Thyroid gland (tissue), 4 donors: ENCODE measurements at regions not wholly inside any gene's neighbourhood (a gene's known extent, or its start where the extent isn't known, plus 50 kb on each side); places are given as distances from the start of the nearest gene placed in this dataset.

Experiments
- DNase-seq, 2 donors: peaks; one replicate each; pipeline ENCODE4 v3.0.0-alpha.2; 2019
- H3K27ac ChIP-seq, 3 donors: fragments of 200-600 bp; sonication (generic); 1 replicate in 2 of 3; 2 replicates in 1 of 3; pipeline ENCODE4 v1.5.1; 2016 to 2019; ENCODE audit warnings: mild to moderate bottlenecking in 1 of 3, moderate library complexity in 1 of 3
- H3K27me3 ChIP-seq: fragments of 200-600 bp; sonication (generic); one replicate; pipeline ENCODE4 v1.5.1; 2019
- H3K36me3 ChIP-seq, 2 donors: fragments of 200-600 bp; sonication (generic); one replicate each; pipeline ENCODE4 v1.5.1; 2016 to 2019
- H3K4me1 ChIP-seq, 2 donors: fragments of 200-600 bp; sonication (generic); one replicate each; pipeline ENCODE4 v1.5.1; 2017 to 2019
- H3K4me3 ChIP-seq, 3 donors: fragments of 200-600 bp; sonication (generic); replicated peaks in 1 of 3; 1 replicate in 2 of 3; 2 replicates in 1 of 3; pipeline ENCODE4 v1.5.1; 2016; ENCODE audit warnings: mild to moderate bottlenecking in 1 of 3
- H3K9me3 ChIP-seq: fragments of 200-600 bp; sonication (generic); one replicate; pipeline ENCODE4 v1.5.1; 2017
- CTCF ChIP-seq, 6 experiments: fragments of 200-600 bp in 3 of 6; fragments of 450-650 bp in 3 of 6; sonication (generic) in 3 of 6; IDR thresholded peaks; one replicate each; pipeline ENCODE4 v1.5.1; 2016 to 2019; ENCODE audit warnings: antibody characterized with exemption in 6 of 6, mild to moderate bottlenecking in 2 of 6, inconsistent platforms in 1 of 6, moderate library complexity in 1 of 6
- POLR2A ChIP-seq, 2 donors: fragments of 450-650 bp; IDR thresholded peaks; one replicate each; pipeline ENCODE4 v1.6.1; 2017; ENCODE audit warnings: antibody characterized with exemption in 2 of 2, mild to moderate bottlenecking in 2 of 2, moderate library complexity in 1 of 2
- WGBS, 2 donors: methylation state at CpG; one replicate each; pipeline ENCODE4 v1.1.5; 2017; 5-methylcytosine and 5-hydroxymethylcytosine counted together
- intact Hi-C: fragments of 100-400 bp; cut with DNase I; formaldehyde crosslinking; loops from one replicate; pipeline ENCODE4 v1.15.1; 2023

GRCh38 chr17:37841232-37841631 lies 83.0 kb upstream of the TBC1D3K start:
- H3K36me3 ChIP-seq = no peaks in the 10 kb centered on the region
- H3K27ac ChIP-seq = no peak overlapping the region
- H3K27me3 ChIP-seq = no peaks in the 10 kb centered on the region
- H3K4me1 ChIP-seq = no peaks in the 10 kb centered on the region
- H3K9me3 ChIP-seq = no peaks in the 10 kb centered on the region
- 70 to 94% methylated on average over 1 of the region's 1 CpG for WGBS, 2 donors
- H3K4me3 ChIP-seq = no peak overlapping the region
- no peak for TF ChIP-seq POLR2A (IDR thresholded peaks at IDR 0.05)
- no peak for TF ChIP-seq CTCF (IDR thresholded peaks at IDR 0.05)
- intact Hi-C loops = no loop called here
- no peak for DNase-seq

- TF ChIP-seq CTCF (IDR thresholded peaks at IDR 0.05) = no peak
- TF ChIP-seq POLR2A (IDR thresholded peaks at IDR 0.05) = no peak
- H3K4me3 ChIP-seq = no peak overlapping the region
- no peaks in the 10 kb centered on the region for H3K9me3 ChIP-seq
- H3K36me3 ChIP-seq = no peaks in the 10 kb centered on the region
- H3K27ac ChIP-seq = no peak overlapping the region
- H3K27me3 ChIP-seq = no peaks in the 10 kb centered on the region
- intact Hi-C loops = no loop called here
- no peaks in the 10 kb centered on the region for H3K4me1 ChIP-seq
- no peak for DNase-seq
- 71 to 81% methylated on average over 7 of the region's 7 CpGs for WGBS, 2 donors
These were observed 83.6 kb upstream of the TBC1D3K start for GRCh38 chr17:37840576-37840975.

- WGBS, 2 donors = 79 to 84% methylated on average over 11 to 12 of the region's 14 CpGs
- Histone ChIP-seq H3K4me3 (no peak overlapping the region), H3K27me3 (no peaks in the 10 kb centered on the region), H3K4me1 (no peaks in the 10 kb centered on the region), H3K27ac (no peak overlapping the region), H3K36me3 (no peaks in the 10 kb centered on the region), H3K9me3 (no peaks in the 10 kb centered on the region)
- DNase-seq = no peak
- intact Hi-C loops = no loop called here
- TF ChIP-seq CTCF (IDR thresholded peaks at IDR 0.05) (no peak), POLR2A (IDR thresholded peaks at IDR 0.05) (no peak)
These were observed 84.8 kb upstream of the TBC1D3K start for GRCh38 chr17:37839196-37839978.

GRCh38 chr17:37838276-37838675 lies 85.9 kb upstream of the TBC1D3K start:
- Histone ChIP-seq H3K36me3 (no peaks in the 10 kb centered on the region), H3K4me1 (no peaks in the 10 kb centered on the region), H3K27ac (no peak overlapping the region), H3K4me3 (no peak overlapping the region), H3K27me3 (no peaks in the 10 kb centered on the region), H3K9me3 (no peaks in the 10 kb centered on the region)
- WGBS, 2 donors = 35 to 54% methylated on average over 8 of the region's 8 CpGs
- intact Hi-C loops = no loop called here
- TF ChIP-seq POLR2A (IDR thresholded peaks at IDR 0.05) (no peak), CTCF (IDR thresholded peaks at IDR 0.05) (no peak)
- DNase-seq = peak; percentile 59 to 64

GRCh38 chr17:37836593-37836992 lies 87.6 kb upstream of the TBC1D3K start:
- intact Hi-C loops = no loop called here
- TF ChIP-seq CTCF (IDR thresholded peaks at IDR 0.05) (no peak), POLR2A (IDR thresholded peaks at IDR 0.05) (no peak)
- no peaks in the 10 kb centered on the region for H3K27me3 ChIP-seq
- WGBS, 2 donors = 95 to 96% methylated on average over 2 of the region's 2 CpGs
- H3K4me3 ChIP-seq = no peak overlapping the region
- H3K9me3 ChIP-seq = no peaks in the 10 kb centered on the region
- no peaks in the 10 kb centered on the region for H3K4me1 ChIP-seq
- DNase-seq = no peak
- H3K27ac ChIP-seq = no peak overlapping the region
- H3K36me3 ChIP-seq = no peaks in the 10 kb centered on the region
